GM18507 (cell line): ENCODE measurements at regions not wholly inside any gene's neighbourhood (a gene's known extent, or its start where the extent isn't known, plus 50 kb on each side); places are given as distances from the start of the nearest gene placed in this dataset.
"Not testable (repeated sequence)": the region's sequence is repeated elsewhere in the genome, so short reads cannot be mapped to it uniquely, and the experiment has no call there.

Source experiments
- DNase-seq: peaks from one replicate; pipeline ENCODE4 v3.0.0; 2011; ENCODE audit warnings: low read depth; ENCODE audit not compliant: insufficient read length; ENCODE audit errors: extremely low spot score
- FAIRE-seq: peaks from 2 replicates; lab custom pipeline; 2011; peaks lifted over from hg19 to GRCh38; lab: Jason Lieb, UNC

DNA sequence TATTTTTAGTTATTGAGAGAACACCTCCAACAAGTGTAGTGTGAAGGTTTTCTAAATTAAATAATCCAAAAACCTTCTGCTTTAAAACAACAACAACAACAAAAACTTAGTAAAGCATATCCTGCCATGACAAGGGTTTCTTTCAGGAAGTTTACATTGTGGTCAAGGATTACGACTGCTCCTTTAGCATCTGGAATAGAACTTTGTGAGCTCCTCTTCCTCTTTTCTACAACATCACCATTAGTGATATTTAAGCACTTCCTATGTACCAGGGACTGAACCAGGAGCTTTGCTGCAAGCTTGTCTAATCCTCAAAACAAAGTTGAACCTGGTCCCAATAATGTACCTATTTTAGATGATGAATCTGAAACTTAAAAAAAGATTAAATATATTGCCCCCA lies 315.4 kb upstream of the KITLG start:
- DNase-seq (no peak), FAIRE-seq (no peak)

DNA sequence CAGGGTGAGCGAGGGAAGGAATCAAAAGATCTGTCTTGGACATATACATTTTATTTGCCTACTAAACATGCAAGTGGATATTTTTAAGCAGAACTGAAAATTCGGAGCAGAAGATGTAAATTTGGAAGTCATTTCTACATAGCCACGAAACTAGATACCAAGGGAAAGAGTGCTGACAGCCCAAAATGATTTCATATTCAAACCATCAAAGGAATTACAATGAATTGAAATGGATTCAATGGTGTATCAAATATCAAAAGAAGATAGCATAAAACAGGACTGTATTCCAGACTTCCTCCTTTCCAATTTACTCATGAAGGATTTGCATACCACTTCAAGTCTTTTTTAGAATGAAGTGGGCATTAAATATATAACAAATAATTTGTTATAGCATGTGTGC lies 313.5 kb upstream of the KITLG start:
- no peak for DNase-seq

DNA sequence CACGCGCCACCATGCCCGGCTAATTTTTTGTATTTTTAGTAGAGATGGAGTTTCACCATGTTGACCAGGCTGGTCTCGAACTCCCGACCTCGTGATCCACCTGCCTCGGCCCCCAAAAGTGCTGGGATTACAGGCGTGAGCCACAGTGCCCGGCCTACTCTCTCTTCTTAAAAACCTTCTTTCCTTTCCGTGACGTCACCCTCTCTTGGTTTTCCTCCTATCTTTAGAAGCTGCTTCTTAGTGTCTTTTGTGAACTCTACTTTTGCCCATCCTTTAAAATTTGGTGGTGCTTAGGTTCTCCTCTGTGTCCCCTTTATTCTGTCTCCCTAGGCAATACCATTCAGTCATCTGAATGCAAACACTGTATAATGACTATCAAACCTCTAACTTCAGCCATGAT lies 311.2 kb upstream of the KITLG start:
- DNase-seq, FAIRE-seq: not testable (repeated sequence)

More for the DNA sequence above, 313.5 kb upstream of the KITLG start:
- no peak for FAIRE-seq

DNA sequence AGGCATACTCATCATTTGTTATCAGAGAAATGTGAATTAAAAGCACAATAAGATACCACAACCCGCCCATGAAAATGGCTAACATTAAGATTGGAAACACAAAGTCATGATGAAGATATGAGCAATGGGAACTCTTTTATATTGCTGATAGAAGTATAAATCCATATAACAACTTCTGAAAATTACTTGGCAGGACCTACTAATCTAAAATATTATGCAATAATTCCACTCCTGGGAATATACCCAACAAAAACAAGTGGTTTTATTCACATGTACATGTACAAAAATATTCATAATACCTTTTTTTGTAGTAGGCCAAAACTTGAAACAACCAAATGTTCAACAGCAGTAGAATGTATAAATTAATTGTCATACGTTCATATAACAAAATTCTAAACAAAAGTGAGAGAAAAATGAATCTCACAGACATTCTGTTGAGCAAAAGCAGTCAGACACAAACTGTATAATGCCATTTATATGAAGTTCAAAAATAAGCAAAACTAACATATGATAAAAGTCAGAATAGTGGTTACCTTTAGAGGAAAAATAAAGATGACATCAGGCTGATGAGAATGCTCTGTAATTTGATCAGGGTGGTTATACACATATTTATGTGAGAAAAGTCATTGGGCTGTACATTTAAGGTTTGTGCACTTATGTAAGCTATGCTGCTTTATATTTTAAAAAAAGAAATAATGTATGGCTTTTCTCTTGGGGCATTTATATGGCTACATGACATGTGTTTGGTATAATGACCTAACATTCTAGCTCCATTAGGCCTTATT lies 309.2 kb upstream of the KITLG start:
- DNase-seq (no peak), FAIRE-seq (no peak)

DNA sequence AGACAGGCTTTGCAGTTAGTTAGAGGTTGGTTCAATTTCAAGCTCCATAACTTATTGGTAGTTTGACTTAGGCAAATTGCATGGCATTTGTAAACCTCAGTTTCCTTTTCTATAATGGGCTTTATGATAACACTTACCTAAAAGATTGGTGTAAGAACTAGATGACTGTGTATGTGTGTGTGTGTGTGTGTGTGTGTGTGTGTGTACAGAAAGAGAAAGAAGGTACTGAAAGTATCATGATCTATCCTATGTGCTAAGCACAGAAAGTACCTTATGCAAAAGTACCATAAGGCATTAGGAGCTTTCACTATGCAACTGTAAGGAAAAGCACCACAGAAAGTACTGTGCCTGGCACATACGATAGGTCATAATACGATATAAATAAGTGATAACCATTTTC lies 304.3 kb upstream of the KITLG start:
- DNase-seq (no peak), FAIRE-seq (no peak)

DNA sequence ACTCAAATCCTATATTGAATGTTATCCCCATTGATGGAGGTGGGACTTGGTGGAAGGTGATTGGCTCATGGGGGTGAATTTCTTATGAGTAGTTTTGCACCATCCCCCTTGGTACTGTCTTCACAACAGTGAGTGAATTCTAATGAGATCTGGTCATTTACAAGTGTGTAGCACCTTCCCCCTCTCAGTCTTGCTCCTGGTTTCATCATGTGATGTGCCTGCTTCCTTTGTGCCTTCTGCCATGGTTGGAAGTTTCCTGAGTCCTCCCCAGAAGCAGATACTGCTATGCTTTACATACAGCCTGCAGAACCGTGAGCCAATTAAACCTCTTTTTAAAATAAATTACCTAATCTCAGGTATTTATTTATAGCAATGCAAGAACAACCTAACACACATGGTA lies 302.4 kb upstream of the KITLG start:
- DNase-seq (no peak), FAIRE-seq (no peak)

DNA sequence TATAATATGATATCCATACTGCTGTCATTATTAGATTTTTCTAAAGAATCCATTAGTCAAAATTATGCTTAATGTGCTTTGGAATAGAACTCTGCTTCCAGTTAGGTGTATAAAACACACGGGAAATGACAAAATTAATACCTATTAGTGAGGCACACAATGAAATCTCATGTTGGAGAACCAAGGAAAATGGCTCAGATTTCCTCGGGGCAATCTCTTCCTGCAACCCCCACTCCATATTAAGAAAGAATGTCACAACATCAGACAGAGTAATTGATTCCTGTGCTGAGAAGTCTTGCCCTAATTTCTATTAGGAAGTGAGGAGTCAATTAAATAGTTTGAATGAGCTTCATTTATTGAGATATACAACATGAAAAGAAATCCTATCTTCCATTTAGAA lies 299.8 kb upstream of the KITLG start:
- no peak for FAIRE-seq

DNA sequence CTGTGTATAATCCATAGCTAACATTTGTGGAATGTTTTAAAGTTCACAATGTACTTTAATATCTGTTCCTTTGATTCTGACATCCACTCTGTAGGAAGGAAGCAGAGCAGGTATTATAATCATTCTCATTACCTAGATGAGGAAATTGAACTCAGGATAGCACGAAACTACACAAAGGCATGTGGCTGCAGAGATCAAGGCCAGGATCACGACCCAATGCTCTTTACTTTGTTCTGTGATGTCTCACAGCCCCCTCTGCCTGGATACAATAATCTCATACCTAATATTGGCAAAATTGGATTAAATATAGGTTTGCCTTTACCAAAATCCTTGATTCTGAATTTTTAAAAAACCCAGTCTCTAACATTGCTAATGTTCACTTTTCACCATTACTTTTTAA lies 298.0 kb upstream of the KITLG start:
- FAIRE-seq = no peak
- DNase-seq = no peak

More for the DNA sequence above, 299.8 kb upstream of the KITLG start:
- DNase-seq = no peak

DNA sequence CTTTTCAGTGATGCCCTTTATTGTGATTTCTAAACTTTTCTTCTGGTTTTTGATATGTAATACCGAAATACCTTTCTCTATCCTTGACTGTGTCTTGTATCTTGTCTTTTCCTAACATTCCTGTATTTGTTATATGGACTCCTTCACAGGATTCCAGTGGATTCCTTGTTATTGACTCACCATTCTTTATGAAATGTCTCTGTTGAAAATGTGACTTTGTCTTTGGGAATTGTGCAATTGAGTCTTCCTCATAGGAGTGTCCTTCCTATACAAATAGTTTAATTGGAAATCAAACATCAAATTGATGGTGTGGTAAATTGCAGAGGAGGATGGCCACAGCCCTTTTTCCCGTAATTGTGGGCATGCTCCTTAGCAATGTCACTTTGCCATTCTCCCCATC lies 296.6 kb upstream of the KITLG start:
- FAIRE-seq (no peak), DNase-seq (no peak)

DNA sequence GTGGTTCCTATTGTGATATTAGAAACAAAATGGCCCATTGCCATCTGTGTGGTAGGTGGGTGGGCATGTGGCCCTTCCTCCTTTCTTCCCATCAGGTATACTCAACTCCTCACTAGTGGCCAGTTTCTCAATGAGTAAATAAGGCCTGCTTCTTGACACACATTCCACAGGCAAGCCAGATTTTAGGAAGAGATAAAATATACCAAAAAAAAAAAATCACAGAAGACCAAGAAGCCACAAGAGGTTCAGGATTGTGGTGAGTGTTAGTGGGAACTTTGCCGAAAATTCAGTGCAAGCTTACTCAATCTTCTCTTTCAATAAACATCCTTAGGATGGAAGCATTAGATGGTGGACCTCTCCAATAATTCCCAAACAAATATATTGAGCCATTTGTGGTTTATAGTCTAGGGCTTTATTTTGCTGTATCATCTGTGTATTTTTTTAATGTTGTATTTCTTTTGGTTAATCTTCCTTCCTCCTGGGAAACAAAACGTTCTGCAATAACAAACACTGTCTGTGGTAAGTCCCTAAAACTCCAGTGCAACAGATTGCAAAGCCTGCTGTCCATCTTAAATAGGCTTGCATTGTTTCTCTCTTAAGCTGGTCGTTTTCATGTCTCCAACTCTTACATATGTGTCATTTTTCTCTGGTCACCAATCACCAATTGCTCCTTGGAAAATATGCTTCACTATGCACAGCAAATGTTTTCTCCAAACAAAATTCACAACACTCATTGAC lies 289.9 kb upstream of the KITLG start:
- DNase-seq (no peak), FAIRE-seq (no peak)

DNA sequence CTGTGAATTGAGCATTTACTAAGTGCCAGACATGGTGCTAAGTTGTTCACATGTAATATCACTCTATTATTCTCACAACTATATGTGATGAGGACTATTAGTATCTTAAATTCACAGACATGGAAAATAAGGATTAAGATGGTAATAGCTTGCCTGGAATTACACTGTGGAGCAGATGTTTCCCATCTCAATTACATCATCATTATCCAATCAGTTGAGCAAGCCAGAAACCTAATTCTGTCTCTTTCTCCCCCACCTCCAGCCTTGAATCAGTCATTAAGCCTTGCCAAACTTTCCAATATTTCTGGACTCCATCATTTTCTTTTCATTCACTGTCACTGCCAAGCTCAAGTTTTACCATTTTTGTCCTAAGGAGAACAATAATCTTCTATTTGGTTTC lies 287.8 kb upstream of the KITLG start:
- DNase-seq (no peak), FAIRE-seq (no peak)

DNA sequence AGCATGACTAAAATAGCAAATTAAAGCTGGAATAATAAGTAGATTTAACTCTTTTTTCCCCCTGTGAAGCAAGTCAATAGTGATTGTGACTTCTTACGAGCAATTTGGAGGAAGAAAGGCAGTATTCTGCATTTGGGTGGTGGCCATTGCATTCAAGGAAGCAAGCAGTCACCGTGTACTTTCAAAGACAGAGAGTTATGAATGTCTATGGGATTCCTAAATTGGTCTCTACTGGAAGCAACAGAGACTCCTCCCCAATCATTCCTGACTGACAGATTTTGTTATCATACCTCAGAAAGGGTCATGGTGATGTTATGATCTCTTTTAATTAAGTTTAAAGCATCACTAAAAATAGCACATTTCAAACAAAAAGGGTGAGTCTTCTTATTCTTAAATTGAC lies 287.2 kb upstream of the KITLG start:
- FAIRE-seq = no peak

DNA sequence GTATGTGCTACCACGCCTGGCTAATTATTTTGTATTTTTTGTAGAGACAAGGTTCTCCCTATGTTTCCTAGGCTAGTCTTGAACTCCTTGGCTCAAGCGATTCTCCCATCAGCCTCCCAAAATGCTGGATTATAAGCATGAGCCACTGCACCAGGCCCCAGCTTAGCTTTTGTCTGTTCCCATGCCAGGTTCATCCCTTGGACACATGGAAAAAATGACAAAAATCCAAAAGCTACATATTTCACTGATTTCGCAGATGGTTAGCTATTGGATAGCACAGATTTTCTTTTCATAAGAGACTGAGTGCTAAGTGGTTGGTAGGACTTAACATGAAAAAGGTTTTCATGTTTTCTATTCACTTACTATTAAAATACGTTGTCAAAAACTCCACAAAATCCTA lies 286.6 kb upstream of the KITLG start:
- no peak for DNase-seq

More for the DNA sequence above, 287.2 kb upstream of the KITLG start:
- DNase-seq = no peak

DNA sequence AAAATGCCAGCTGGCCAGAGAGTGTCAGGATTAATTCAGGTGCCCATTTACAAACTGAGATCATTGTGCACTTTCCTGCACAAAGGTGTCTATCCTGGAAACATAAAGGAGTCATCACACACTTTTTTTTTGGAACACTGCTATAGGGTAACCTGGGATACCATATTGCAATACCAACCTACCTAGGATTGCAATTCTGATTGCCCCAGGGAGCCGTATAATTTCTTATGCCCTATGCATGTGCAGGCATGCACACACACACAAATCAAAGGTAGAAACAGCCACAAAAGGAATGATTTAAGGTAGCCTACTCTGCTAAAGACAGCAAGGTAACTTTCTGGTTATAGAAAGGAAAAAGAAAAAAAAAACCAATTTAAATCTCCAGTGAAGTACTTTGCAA lies 285.3 kb upstream of the KITLG start:
- FAIRE-seq (no peak), DNase-seq (no peak)

More for the DNA sequence above, 286.6 kb upstream of the KITLG start:
- FAIRE-seq = no peak

DNA sequence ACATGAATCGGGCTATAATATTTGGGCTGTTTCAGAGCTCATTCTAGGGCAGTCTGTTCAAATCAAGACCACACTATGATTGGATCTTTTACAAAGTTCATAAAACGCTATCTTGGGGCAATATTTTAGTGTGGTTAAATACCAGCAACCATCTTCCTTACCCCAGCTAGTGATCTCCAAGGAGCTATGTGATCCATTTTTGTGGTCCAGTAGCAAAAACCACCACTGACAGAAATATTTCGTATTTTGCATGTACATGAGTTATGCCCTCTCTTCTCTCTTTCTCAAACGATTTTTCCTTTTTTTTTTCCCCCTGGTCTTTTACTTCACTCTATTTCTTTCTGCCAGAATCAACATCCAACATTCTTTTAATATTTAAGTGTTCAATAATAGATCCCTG lies 280.6 kb upstream of the KITLG start:
- FAIRE-seq (no peak), DNase-seq (no peak)

DNA sequence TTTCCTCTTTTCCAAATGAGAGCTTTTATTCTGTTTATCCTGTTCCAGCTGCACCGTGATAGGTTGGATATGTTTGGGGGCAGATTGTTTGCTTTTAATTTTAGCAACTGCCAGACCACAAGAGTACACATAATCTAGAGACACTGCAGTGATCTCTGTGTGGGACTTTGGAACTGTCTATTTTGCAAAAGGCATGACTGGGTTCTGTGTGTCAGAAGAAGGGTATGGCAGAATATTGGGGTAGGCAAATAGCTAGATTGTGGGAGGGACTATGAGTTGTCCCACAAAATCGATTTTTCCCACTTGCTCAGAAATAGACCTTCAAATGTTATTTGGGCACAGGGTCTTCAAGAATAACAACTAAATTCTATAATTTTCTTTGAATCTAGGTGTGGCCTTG lies 275.9 kb upstream of the KITLG start:
- FAIRE-seq (no peak), DNase-seq (no peak)

DNA sequence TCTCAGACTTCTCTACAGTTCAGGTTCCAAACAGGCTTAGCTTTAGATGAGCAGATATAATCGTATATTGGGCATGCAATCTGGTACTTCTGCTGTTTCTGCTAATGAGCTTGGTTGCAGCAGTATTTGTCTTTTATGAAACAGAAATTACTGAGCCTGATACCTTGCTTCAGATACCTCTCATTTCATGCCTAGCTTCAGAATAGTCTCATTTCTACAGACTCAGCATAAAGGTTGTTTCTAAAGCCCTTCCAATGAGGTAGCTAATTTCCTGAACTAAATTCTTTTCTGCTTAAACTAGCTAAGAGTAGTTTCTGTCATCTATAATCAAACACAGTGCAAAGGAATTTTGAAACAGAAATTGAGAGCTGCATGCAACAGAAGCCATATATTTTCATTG lies 275.0 kb upstream of the KITLG start:
- FAIRE-seq = no peak
- DNase-seq = no peak

DNA sequence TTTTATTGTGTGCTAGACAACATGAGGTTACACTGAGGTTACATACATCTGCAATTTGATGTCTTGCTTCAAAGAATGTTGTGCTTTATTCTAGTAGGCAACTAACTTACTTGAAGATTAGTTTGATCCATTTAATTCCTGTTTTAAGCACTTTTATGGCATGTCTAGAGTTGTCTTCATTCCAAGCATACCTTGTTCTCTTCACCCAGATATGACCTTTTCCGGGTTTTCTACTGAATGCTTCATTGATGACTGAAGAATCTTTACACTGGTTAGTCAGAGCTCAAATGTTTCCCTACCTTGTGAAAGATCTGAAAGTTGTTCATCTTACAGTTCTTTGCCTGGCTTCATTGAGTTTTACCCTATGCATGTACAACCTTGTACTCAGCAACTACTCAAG lies 274.0 kb upstream of the KITLG start:
- no peak for FAIRE-seq

DNA sequence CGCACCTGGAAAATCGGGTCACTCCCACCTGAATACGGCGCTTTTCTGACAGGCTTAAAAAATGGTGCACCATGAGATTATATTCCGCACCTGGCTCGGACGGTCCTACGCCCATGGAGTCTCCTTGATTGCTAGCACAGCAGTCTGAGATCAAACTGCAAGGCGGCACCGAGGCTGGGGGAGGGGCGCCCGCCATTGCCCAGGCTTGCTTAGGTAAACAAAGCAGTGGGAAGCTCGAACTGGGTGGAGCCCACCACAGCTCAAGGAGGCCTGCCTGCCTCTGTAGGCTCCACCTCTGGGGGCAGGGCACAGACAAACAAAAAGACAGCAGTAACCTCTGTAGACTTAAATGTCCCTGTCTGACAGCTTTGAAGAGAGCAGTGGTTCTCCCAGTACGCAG lies 267.0 kb upstream of the KITLG start:
- DNase-seq, FAIRE-seq: not testable (repeated sequence)

More for the DNA sequence above, 274.0 kb upstream of the KITLG start:
- no peak for DNase-seq

DNA sequence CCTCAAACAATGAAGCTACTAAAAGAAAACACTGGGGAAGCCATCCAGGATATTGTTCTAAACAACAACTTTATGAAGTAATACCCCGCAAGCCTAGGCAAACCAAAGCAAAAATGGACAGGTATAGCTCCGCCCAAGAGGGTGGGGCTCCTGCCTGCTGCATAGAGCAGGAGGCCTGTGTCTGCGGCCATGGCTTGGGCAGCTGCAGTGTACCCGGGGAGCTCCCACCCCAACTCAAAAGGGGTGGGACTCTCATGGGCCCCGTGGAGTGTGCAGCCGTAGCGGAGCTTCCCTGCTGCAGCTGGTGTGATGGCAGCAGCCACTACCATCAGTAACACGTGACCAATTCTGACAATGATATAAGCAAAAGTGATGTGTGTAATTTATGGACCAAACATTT lies 264.2 kb upstream of the KITLG start:
- DNase-seq (no peak), FAIRE-seq (no peak)

DNA sequence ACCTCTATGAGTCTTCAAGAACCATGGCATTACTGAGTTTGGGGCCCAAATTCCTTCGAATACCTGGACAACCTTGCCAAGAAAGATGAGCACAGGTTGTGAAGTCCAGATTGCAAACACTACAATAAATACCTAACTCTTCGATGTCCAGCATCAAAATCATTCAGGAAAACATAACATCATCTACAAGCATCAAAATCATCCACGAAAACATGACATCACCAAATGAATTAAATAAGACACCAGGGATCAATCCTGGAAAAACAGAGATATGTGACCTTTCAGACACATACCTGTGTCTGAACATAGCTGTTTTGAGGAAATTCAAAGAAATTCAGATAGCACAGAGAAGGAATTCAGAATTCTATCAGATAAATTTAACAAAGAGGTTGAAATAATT lies 262.0 kb upstream of the KITLG start:
- no peak for DNase-seq
- no peak for FAIRE-seq
